CD4-positive, alpha-beta memory T cell (primary cell): ENCODE measurements at regions not wholly inside any gene's neighbourhood (a gene's known extent, or its start where the extent isn't known, plus 50 kb on each side); places are given as distances from the start of the nearest gene placed in this dataset.

Experiments used
- CTCF ChIA-PET: fragments of 350-600 bp; sonication (Branson Sonifier 250); formaldehyde crosslinking; loops from one replicate; lab custom pipeline; 2021; ENCODE audit warnings: inconsistent platforms; ENCODE audit not compliant: partially characterized antibody; lab: Charles Lee
- POLR2A ChIA-PET: fragments of 350-600 bp; sonication (Branson Sonifier 250); formaldehyde crosslinking; loops from one replicate; lab custom pipeline; 2021; ENCODE audit not compliant: partially characterized antibody; lab: Charles Lee
- DNase-seq, 5 donors: peaks; one replicate each; pipeline versions ENCODE4 v3.0.0 to v3.0.0-alpha.2; 2020 to 2022; ENCODE audit warnings: mixed read lengths in 1 of 5
- H3K27ac ChIP-seq: one replicate; pipeline ENCODE4 v1.7.0; 2013; ENCODE audit warnings: low read depth, low read length
- H3K27me3 ChIP-seq: 2 replicates; pipeline ENCODE4 v1.7.0; 2013; ENCODE audit warnings: mild to moderate bottlenecking, low read length, moderate library complexity; ENCODE audit not compliant: insufficient read depth
- H3K36me3 ChIP-seq: 2 replicates; pipeline ENCODE4 v1.7.0; 2013; ENCODE audit warnings: mild to moderate bottlenecking, low read length, moderate library complexity; ENCODE audit not compliant: insufficient read depth
- H3K4me1 ChIP-seq: 2 replicates; pipeline ENCODE4 v1.7.0; 2013; ENCODE audit warnings: mild to moderate bottlenecking, low read length, moderate library complexity; ENCODE audit not compliant: insufficient read depth
- H3K4me3 ChIP-seq, 2 donors: one replicate each; pipeline ENCODE4 v1.7.0; 2013; ENCODE audit warnings: low read length in 2 of 2, mild to moderate bottlenecking in 1 of 2
- H3K9me3 ChIP-seq, 2 donors: one replicate each; pipeline ENCODE4 v1.7.0; 2013; ENCODE audit warnings: low read length in 2 of 2, control low read depth in 1 of 2; ENCODE audit not compliant: control insufficient read depth in 1 of 2
- H3K27ac Mint-ChIP-seq, 7 donors: one replicate each; pipeline ENCODE4 v1.8.0; 2020 to 2021; ENCODE audit warnings: mixed read lengths in 7 of 7, mild to moderate bottlenecking in 6 of 7, inconsistent platforms in 3 of 7, moderate library complexity in 3 of 7
- H3K27me3 Mint-ChIP-seq, 2 donors: one replicate each; pipeline ENCODE4 v1.8.0; 2020 to 2021; ENCODE audit warnings: mixed read lengths in 2 of 2
- H3K36me3 Mint-ChIP-seq, 2 donors: one replicate each; pipeline ENCODE4 v1.8.0; 2020 to 2021; ENCODE audit warnings: mixed read lengths in 2 of 2, inconsistent platforms in 1 of 2, mild to moderate bottlenecking in 1 of 2
- H3K4me1 Mint-ChIP-seq, 4 donors: one replicate each; pipeline ENCODE4 v1.8.0; 2020 to 2021; ENCODE audit warnings: mixed read lengths in 4 of 4, mild to moderate bottlenecking in 1 of 4
- H3K4me3 Mint-ChIP-seq, 8 donors: one replicate each; pipeline ENCODE4 v1.8.0; 2020 to 2021; ENCODE audit warnings: mixed read lengths in 8 of 8, mild to moderate bottlenecking in 7 of 8, moderate library complexity in 6 of 8, inconsistent platforms in 3 of 8
- H3K9me3 Mint-ChIP-seq, 8 donors: one replicate each; pipeline ENCODE4 v1.8.0; 2020 to 2021; ENCODE audit warnings: mixed read lengths in 8 of 8, mild to moderate bottlenecking in 5 of 8, inconsistent platforms in 3 of 8, moderate library complexity in 1 of 8
- intact Hi-C: fragments of 100-400 bp; cut with micrococcal nuclease; formaldehyde crosslinking; loops from one replicate; pipeline ENCODE4 v1.15.1; 2023

DNA sequence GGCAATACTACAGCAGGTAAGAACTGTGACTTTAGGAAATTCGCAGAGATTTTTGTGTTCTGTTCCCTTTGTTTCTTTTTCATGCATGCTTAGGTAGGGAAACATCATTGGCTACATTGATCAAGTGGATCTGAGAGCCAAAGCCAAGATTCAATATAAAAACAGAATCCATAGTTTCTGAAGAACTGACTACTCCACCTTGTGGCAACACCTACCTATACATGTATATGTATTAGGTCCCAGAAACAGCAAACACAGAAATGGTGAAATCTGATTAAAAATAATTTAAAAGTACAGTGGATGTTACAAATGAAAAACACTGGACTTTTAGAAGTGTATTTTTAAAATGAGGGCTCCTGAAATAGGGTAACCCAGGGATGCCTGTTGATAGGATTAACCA, 322.6 kb upstream of the MAOA start:
- peak in 1 of 5 donors; percentile 7 for DNase-seq
- Histone ChIP-seq H3K4me3 (no peak overlapping the region), H3K27me3 (no peaks in the 10 kb centered on the region), H3K36me3 (no peaks in the 10 kb centered on the region), H3K4me1 (no peaks in the 10 kb centered on the region), H3K9me3 (no peaks in the 10 kb centered on the region), H3K27ac (no peak overlapping the region)
- Mint-ChIP-seq H3K4me1 (peaks cover 0 to 2% (median 0%) of the 10 kb centered on the region in 4 donors), H3K27ac (peak overlapping the region in 1 of 7 donors; percentile 13), H3K4me3 (no peak overlapping the region), H3K9me3 (peaks cover 0 to 40% (median 29%) of the 10 kb centered on the region in 8 donors), H3K36me3 (peaks cover 0 to 5% of the 10 kb centered on the region in 2 donors), H3K27me3 (no peaks in the 10 kb centered on the region)
- CTCF ChIA-PET = interaction anchor here (1.4 kb wide), 1 partner anchor 391 kb away, joined by 4 read pairs; no protein-coding TSS in a partner anchor
- POLR2A ChIA-PET = no interaction called here
- intact Hi-C loops = loop anchor here (1.0 to 5.0 kb wide), 3 partner anchors 386 to 1552 kb away; no protein-coding TSS in a partner anchor

DNA sequence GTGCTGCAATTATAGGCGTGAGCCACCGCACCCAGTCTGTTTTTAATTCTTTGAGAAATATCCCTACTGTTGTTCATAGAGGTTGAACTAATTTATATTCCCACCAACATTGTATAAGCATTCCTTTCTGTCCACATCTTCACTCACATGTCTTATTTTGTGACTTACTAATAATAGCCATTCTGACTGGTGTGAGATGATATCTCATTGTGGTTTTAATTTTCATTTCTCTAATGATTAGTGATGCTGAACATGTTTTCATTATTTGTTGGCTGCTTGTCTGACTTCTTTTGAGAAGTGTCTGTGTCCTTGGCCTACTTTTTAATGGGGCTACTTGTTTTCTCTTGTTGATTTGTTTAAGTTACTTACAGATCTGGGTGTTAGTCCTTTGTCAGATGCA, 310.9 kb upstream of the MAOA start:
- no peaks in the 10 kb centered on the region for H3K36me3 ChIP-seq
- no peaks in the 10 kb centered on the region for H3K9me3 ChIP-seq
- no peaks in the 10 kb centered on the region for H3K36me3 Mint-ChIP-seq
- intact Hi-C loops = loop anchor here (5.0 kb wide), 1 partner anchor 212 kb away; no protein-coding TSS in a partner anchor
- CTCF ChIA-PET = no interaction called here
- no peak overlapping the region for H3K4me3 ChIP-seq
- no peak overlapping the region for H3K27ac ChIP-seq
- H3K27ac Mint-ChIP-seq = peak overlapping the region in 1 of 7 donors; percentile 17
- peaks cover 0 to 2% (median 0%) of the 10 kb centered on the region in 8 donors for H3K9me3 Mint-ChIP-seq
- H3K4me1 ChIP-seq = no peaks in the 10 kb centered on the region
- no peaks in the 10 kb centered on the region for H3K27me3 Mint-ChIP-seq
- peaks cover 0 to 3% (median under 1%) of the 10 kb centered on the region in 4 donors for H3K4me1 Mint-ChIP-seq
- POLR2A ChIA-PET = no interaction called here
- DNase-seq = no peak
- no peaks in the 10 kb centered on the region for H3K27me3 ChIP-seq
- H3K4me3 Mint-ChIP-seq = no peak overlapping the region

DNA sequence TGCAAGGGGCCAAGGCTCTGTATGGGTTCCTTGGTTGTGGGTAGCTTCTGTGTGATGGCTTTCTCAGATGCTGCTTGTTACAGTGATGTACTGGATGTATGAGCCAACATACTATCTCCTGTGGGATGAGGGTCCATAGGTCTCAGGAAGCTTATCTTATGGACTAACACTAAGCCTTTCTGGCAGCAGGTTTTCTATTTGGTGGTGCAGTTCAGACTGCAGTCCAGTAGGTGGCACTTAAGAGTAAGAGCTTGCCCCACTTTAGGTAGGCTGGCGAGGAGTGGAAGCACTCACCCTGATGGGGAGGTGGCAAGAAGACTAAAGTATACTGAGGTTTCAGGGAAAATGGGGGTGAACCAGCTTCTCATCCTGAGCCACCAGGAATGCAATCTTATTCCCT, 306.7 kb upstream of the MAOA start:
- H3K9me3 Mint-ChIP-seq = peaks cover 0 to 4% (median 0%) of the 10 kb centered on the region in 8 donors
- H3K27ac ChIP-seq = no peak overlapping the region
- no peak overlapping the region for H3K27ac Mint-ChIP-seq
- POLR2A ChIA-PET = no interaction called here
- no peaks in the 10 kb centered on the region for H3K9me3 ChIP-seq
- H3K27me3 Mint-ChIP-seq = no peaks in the 10 kb centered on the region
- no peaks in the 10 kb centered on the region for H3K36me3 ChIP-seq
- no peak overlapping the region for H3K4me3 Mint-ChIP-seq
- CTCF ChIA-PET = interaction anchor here (0.6 to 1.6 kb wide), 17 partner anchors 8 to 1797 kb away, joined by 3 to 8 read pairs (median 3); no protein-coding TSS in a partner anchor
- H3K4me1 ChIP-seq = no peaks in the 10 kb centered on the region
- H3K4me3 ChIP-seq = no peak overlapping the region
- H3K27me3 ChIP-seq = no peaks in the 10 kb centered on the region
- peak; percentile 29 to 47 (median 38) for DNase-seq
- no peaks in the 10 kb centered on the region for H3K36me3 Mint-ChIP-seq
- intact Hi-C loops = loop anchor here (5.0 kb wide), 1 partner anchor 208 kb away; no protein-coding TSS in a partner anchor
- peaks cover 4 to 15% (median 5%) of the 10 kb centered on the region in 4 donors for H3K4me1 Mint-ChIP-seq

DNA sequence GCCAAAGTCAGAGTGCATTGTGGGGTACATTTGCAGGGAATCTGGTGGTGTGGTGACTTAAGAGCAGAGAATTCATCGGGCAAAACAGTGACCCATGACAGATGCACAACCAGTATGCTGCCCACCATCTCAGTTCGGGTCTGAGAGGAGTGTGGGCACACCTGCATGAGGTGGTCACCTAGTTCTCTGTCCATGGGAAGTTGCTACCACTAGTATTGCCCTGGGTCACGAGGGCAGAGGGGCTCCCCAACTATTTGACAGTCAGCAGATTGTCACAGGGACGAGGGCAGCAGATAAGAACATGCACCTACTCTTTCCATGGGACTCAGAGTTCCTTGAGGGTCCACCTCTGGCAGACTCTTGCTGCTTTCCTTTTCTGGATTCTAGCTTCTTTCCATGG, 305.2 kb upstream of the MAOA start:
- ChIA-PET CTCF (no interaction called here), POLR2A (no interaction called here)
- Mint-ChIP-seq H3K9me3 (peaks cover 0 to 4% (median 0%) of the 10 kb centered on the region in 8 donors), H3K4me1 (peaks cover 4 to 15% (median 5%) of the 10 kb centered on the region in 4 donors), H3K4me3 (no peak overlapping the region), H3K36me3 (no peaks in the 10 kb centered on the region), H3K27ac (no peak overlapping the region), H3K27me3 (no peaks in the 10 kb centered on the region)
- H3K27me3 ChIP-seq = no peaks in the 10 kb centered on the region
- H3K9me3 ChIP-seq = no peaks in the 10 kb centered on the region
- H3K27ac ChIP-seq = no peak overlapping the region
- no peaks in the 10 kb centered on the region for H3K4me1 ChIP-seq
- no peak overlapping the region for H3K4me3 ChIP-seq
- intact Hi-C loops = no loop called here
- no peak for DNase-seq
- no peaks in the 10 kb centered on the region for H3K36me3 ChIP-seq

DNA sequence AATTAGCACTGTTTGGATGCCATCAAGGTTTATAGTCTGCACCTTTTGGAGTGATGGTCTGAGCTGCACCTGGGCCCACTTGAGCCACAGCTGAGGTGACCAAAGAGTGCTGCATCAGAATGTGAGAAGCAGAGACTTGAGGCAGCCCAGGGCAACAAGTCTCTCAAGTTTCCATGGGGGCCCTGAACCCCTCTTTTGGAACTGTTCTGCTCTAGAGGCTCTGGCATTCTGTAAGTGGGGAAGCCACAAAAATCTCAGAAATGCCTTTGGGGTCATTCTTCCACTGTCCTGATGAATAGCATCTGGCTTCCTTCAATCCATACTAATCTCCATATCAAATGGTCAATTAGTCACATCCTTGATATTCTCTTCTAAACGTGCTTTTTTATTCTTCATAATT, 298.4 kb upstream of the MAOA start:
- Mint-ChIP-seq H3K4me3 (no peak overlapping the region), H3K27ac (no peak overlapping the region), H3K9me3 (no peaks in the 10 kb centered on the region), H3K36me3 (no peaks in the 10 kb centered on the region), H3K27me3 (no peaks in the 10 kb centered on the region), H3K4me1 (peaks cover 0 to 2% (median 0%) of the 10 kb centered on the region in 4 donors)
- Histone ChIP-seq H3K36me3 (no peaks in the 10 kb centered on the region), H3K9me3 (no peaks in the 10 kb centered on the region), H3K4me1 (no peaks in the 10 kb centered on the region), H3K4me3 (no peak overlapping the region), H3K27me3 (no peaks in the 10 kb centered on the region), H3K27ac (no peak overlapping the region)
- intact Hi-C loops = no loop called here
- POLR2A ChIA-PET = no interaction called here
- no peak for DNase-seq
- CTCF ChIA-PET = no interaction called here

DNA sequence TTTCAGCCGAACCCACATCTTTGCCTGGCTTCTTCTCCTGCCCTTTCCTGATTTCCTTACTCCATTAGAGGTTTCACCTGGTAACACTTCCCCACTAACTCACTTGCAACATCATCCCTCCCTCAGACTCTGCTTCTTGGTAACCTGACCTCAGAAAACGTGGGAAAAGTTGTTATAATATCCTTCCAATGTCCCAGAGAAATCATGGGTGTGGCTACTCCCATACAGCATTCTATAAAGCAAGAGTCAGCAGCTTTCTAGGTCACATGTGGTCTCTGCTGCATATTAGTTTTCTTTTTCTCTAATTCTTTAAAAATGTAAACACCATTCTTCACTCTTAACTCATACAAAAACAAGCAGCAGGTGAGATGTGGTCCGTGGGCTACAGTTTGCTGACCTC, 283.1 kb upstream of the MAOA start:
- no peak overlapping the region for H3K27ac Mint-ChIP-seq
- Histone ChIP-seq H3K9me3 (no peaks in the 10 kb centered on the region), H3K4me3 (no peak overlapping the region), H3K4me1 (no peaks in the 10 kb centered on the region), H3K27me3 (no peaks in the 10 kb centered on the region), H3K36me3 (no peaks in the 10 kb centered on the region), H3K27ac (no peak overlapping the region)
- no peak for DNase-seq
- H3K9me3 Mint-ChIP-seq = peaks cover 0 to 21% (median 12%) of the 10 kb centered on the region in 8 donors
- intact Hi-C loops = no loop called here
- ChIA-PET POLR2A (no interaction called here), CTCF (no interaction called here)
- H3K27me3 Mint-ChIP-seq = peaks cover 0 to under 1% of the 10 kb centered on the region in 2 donors
- H3K36me3 Mint-ChIP-seq = peaks cover 0 to 4% of the 10 kb centered on the region in 2 donors
- no peaks in the 10 kb centered on the region for H3K4me1 Mint-ChIP-seq
- no peak overlapping the region for H3K4me3 Mint-ChIP-seq

DNA sequence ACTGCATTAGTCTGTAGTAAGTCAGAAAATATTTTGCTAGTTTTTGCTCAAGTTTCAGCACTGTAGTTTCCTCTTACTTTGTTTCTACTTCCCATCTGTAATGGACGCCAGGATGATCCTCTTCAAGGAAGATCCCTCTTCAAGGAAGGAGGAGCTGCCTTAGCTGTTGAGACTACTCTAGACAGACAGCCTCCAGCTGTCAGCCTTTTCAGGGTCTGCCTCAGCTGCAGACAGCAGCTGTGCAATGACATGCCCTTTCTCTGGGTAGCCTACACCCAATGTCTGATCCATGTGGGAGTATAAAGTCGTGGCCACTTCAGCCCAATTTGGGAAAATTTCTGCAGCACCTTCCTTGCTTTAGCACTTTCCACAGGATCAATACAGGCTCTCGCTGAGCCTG, 281.0 kb upstream of the MAOA start:
- H3K36me3 ChIP-seq = no peaks in the 10 kb centered on the region
- intact Hi-C loops = no loop called here
- Mint-ChIP-seq H3K27me3 (no peaks in the 10 kb centered on the region), H3K4me1 (no peaks in the 10 kb centered on the region), H3K9me3 (peaks cover 0 to 13% (median 9%) of the 10 kb centered on the region in 8 donors), H3K27ac (no peak overlapping the region), H3K36me3 (peaks cover 0 to 4% of the 10 kb centered on the region in 2 donors), H3K4me3 (no peak overlapping the region)
- H3K4me1 ChIP-seq = no peaks in the 10 kb centered on the region
- H3K27me3 ChIP-seq = no peaks in the 10 kb centered on the region
- ChIA-PET CTCF (no interaction called here), POLR2A (no interaction called here)
- H3K27ac ChIP-seq = no peak overlapping the region
- no peaks in the 10 kb centered on the region for H3K9me3 ChIP-seq
- no peak overlapping the region for H3K4me3 ChIP-seq
- DNase-seq = no peak
